ENCODE measurements at regions not wholly inside any gene's neighbourhood (a gene's known extent, or its start where the extent isn't known, plus 50 kb on each side); places are given as distances from the start of the nearest gene placed in this dataset.
A peak's percentile ranks its signal among the peaks of the same experiment; 100 is the strongest.

DNA sequence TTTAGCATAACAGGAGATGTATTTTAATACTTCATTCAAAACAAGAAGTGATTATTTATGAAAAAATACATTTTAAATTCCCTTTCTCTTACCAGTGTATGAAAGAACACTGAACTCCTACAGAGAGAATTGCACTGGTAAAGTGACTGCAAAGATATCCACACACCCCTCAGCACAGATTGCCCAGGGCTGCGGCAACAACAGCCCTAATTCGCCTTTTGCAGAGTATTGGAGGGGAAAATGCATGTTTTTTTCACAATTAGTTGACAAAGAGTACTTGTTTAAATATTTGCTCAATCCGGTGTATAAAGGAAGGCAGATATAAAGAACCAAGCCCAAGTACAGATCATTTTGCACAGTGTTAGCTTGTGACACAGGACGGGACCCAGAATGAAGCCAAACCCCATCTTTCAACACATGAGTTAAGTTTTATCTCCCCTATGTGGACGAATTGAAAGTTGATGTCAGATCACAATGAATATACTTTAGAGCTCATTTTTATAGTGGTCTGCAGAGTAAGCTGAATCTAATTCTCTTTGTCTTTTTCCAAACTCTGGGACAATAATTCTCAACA, 551.4 kb upstream of the IGFBP7 start:
- DNase-seq = no peak

DNA sequence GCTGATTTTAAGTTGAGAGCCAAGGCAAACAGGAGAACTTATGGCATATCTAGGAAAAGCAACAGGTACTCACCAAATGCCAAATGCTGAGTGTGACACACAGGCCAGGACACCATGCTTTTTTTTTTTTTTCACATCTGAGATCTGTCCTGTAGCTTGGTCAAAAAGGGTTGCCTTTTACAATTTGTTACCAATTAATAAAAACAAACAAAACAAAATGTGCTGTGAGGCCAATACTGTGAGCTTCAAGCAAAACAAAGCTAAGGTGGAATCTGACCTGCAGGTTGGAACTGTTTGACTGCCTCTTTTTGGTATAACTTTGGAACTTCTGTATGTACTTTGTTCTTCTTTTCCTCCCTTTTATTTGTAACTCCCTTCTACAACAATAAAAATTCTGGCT, 548.5 kb upstream of the IGFBP7 start:
- no peak for DNase-seq

DNA sequence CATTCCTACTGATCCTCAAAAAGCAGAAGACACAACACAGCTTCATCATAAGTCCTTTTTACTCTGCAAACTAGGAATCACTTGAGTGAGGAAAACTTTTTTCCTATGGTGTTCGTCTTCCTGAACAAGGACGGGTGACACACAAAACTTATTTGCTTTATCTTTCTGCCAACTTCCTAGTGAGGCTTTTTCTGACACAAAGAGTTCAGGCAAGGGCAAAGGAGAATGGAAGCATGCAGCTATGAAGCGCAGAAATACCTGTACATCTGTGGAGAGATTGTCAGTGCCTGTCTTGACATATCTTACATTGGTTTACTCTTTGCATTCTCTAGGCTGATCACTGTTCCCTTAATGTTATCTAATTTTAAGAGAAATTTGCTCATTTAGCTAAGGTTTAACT, 548.0 kb upstream of the IGFBP7 start:
- DNase-seq = no peak

- DNase-seq = no peak
Observed at GRCh38 chr4:57655342-57655741, 545.2 kb upstream of the IGFBP7 start.

DNA sequence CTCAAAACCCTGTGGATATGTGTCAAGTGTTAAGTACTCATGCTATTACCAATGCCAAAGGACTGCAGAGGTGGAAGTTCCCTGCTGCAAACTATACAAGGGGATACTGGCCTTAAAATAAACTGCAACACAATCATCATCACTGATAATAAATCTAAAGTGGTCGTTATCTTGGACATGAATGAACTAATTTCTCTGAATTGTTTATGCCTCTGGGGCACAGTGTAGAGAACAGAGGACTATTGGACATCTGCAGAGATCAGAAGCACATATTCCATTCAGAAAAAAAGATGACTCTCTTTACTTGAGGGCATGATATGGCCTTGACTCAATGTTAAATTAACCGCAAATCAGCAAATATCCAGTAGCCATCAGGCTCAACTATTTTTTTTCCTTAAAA, 542.6 kb upstream of the IGFBP7 start:
- no peak for DNase-seq

DNA sequence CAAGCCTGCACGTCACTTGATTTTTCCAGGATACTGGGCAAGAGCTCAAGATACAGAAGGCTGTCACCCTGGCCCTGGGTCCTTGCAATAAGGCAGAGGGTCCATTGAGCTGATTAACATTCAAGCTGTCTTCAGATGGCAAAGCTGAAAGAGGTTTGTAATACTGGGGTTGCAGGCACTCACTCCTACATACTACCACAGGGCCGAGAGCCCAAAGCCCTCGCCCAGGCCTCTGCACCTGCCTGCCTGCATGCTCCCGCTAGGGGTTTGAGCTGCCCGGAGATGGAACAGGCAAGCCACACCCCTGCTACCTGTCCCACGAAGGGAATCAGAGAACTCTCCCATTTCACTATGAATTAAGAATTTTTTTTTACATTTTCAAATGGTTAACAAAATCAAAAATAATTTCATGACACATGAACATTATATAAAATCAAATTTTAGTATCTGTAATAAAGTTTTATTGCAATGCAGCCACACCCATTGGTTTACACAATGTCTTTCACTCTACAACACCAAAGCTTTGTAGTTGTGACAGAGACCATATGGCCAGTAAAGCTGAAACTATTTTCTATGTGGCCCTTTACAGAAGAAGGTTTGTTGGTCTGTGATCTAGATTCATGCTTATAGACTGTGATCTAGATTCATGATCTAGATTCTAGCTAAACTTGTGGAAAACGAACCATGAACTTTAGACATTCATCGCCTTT, 530.4 kb upstream of the IGFBP7 start:
- DNase-seq = no peak

DNA sequence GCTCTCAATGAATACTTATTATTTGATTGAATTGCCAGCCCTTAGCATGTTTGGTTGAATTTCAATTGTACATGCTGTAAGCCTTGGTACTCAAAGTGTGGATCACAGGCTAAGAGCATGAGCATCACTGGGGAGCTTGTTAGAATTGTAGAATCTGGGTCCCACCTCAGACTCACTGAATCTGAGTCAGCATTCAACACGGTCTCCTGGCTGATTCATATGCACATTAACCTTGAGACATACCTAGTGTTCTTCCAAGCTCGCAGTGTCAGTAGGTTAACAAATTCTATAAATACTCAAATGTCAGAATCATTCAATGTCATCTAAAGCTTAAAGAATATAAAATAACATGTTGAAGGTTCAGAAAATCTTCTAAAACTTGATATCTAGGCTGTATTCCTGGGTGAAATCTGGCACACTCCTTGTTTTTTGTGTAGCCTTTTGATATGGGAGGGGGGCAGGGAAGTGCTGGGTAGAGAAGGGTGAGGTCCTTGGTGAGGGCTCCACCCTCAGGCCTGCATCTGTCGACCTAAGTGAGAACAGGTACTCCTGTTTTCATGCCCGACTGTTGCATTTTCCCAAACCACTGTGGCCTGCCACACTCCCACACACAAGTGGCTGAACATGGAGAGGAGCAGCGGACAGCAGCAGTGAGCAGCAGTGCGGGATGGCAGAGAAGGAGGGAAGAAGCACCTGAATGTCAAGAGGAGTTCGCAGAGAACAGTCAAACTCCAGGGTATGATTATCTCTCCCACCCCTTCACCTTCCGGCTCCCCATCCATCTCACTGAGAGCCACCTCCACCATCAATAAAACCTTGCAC, 529.6 kb upstream of the IGFBP7 start:
- DNase-seq = no peak

- no peak for DNase-seq
Observed at GRCh38 chr4:57635910-57636309, 525.7 kb upstream of the IGFBP7 start.

DNA sequence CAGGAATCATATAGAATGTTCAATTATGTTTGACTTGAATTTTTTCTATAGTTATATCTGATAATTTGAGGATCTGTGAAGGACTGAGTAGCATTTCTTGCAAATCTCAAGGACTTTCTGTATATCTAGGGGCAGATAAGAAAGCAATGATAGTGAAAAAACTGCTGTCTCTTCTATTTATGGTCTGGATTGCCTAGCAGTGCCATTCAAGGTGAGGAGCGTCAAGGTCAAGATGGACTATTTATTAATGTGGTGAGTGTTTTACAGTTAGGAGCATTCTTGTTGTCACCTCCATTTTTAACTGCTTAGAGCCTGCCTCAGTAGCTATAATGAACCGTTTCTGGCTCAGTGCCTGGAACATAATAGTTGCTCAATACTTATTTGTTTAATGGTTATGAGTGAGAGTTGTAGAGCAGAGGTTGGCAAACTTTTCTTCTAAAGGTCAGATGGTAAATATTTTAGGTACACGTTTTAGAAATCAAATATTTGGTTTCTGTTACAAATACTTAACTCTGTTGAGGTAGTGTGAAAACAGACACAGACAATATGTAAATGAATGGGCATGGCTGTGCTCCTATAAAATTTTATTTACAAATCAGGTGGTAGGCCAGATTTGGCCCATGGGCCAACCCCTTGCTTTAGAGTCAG, 523.2 kb upstream of the IGFBP7 start:
- DNase-seq = no peak

DNA sequence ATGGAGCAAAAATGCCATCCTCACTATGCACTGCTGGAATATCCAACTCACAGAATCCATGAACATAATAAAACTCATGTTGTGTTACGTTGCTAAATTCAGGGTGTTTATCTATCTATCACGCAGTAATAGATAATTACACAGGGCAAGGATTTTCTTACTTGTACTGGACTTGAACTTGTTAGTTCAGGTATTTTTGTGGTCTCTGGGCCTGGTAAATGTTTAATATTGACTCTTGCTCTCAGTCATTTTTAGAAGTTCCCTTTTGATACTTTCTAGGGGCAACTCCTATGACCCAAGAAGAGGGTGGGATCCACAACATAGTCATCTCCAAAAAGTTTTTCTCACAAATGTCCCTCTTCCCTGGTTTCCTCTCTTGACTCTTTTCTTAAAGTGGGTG, 522.4 kb upstream of the IGFBP7 start:
- DNase-seq = no peak

DNA sequence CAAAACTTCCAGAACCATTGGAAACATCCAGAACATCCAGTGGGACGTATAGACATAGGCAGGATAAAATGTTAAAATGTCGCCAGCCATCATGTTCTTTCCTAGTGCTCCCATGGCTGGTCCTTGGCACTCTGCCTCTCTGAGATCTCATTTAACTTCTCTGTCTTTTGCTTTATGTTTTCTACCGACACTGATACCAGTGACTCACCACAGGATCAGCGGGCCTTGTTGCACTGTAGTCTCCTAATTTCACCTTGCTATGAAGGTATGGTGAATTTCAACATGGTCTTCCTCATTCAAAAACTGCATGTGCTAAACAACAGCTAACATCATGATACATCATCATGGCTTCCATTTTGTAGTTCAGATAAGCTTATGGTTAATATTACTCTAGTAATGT, 521.0 kb upstream of the IGFBP7 start:
- no peak for DNase-seq

DNA sequence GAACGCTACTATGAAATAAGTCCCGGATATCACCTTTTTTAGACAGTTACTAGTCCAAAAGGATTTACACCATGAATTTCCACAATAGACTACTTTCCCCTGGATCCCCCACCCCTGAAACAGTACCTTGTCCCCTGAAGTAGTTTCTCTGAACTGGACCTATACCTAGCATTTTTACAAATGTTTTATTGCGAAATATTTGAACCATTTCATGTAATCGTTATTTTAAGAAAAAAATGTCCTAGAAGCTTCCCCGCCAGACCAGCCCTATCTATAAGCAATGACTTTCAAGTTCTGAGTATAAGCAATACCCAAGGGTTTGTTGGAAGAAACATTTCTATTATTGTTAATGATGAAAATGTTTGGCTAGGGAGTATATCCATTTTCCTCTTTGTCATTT, 517.8 kb upstream of the IGFBP7 start:
- DNase-seq = no peak

DNA sequence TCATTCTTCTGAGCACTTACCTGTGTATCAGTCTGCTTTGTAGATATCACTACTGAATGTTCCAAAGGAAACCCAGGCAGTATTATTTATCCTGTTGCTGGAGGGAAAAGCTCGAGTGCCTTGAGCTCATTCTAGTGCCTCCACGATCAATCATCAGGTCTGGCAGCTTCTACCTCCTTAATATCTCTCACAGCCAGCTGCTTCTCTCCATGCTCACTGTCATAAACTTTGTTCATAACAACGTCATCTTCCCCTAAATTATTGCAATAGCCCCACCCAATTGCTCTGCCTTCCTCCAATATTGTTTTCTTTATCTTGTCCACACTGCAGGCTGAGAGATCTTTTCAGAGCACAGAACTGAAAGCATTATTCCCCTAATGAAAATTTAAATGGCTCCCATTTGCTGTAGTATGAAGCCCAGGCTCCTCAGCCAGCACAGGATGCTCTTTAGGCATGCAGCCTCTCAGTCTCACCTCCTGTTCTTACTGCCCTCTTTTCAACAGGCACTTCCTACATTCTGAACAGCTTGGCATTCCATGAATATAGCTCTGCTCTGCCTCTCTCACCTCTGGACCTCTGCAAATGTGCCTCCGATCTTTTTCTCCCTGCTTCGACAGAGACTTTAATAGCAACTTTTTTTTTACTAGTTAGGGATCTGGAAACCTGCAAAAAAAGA, 504.2 kb upstream of the IGFBP7 start:
- DNase-seq = peak; percentile 22

DNA sequence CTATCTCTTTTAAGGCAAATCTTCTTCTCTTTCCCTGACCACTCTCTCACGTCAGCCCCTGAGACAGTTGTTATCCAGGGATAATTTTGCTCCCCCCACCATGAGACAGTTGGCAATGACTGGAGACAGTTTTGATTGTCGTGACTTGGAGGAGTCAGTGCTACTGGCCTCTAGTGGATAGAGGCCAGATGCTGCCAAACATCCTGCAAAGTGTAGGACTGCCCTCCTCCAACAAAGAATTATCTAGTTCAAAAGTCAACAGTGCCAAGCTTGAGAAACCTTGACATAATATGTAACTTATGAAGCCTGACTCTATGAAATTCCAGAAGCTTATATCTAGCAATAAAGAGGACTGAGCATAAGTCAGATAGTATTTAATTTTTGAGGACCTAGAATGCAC, 502.1 kb upstream of the IGFBP7 start:
- no peak for DNase-seq

- DNase-seq = no peak
Observed at GRCh38 chr4:57607566-57608180, 497.5 kb upstream of the IGFBP7 start.

DNA sequence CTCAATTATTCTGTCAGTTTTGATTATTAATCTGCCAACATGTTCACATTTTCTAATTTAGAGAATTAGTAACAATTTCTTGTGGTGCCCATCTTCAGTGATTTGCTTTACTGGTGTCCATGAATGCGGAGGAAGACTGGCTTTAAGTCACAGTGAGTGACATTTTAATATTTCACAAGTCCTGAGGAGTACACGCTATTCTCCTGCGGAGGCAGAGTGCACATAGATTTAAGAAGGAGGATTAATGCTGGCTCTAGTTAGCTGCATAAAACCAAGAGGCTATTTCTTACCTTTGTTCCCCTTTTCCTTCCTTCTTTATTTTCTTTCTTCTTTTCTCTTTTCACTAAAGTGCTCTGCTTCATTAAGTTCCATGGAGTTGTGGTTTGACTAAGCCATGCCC, 495.2 kb upstream of the IGFBP7 start:
- DNase-seq = no peak

DNA sequence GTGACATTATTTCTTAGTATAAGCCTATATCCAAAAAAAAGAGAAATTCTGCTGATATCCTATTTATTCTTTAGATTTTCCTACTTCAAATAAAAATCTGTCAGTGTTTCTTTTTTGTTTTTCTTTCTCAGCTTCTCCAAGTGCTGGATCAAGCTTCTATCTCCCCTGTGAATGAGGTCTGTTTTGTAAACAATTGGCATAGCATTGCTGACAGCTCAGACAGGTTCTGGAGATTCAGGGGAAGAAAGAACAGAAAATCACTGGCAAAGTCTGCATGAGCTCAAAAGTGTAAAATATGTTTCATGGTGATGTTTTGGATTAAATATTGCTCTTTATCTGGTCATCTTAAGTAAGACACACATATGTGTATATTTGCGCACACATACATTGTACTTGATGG, 492.0 kb upstream of the IGFBP7 start:
- DNase-seq = no peak

DNA sequence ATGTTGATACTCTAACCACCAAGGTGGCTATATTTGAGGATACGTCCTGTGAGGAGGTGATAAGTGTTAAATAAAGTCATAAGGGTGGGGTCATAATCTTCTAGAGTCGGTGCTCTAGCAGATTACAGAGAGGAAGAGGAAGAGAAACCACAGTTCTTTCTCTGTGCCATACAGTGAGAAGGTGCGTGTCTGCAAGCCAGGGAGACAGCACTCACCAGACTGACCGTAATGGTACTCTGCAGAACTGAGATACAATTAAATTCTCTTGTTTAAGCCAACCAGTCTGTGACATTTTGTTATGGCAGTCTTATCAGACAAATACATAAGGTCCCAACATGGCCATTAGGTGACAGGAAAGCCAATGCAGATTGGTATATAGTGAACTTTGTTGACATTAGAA, 480.9 kb upstream of the IGFBP7 start:
- DNase-seq = no peak

GRCh38 chr4:57588557-57588956, 478.4 kb upstream of the IGFBP7 start:
- no peak for DNase-seq

- DNase-seq = no peak
Observed at GRCh38 chr4:57580710-57581599, 470.8 kb upstream of the IGFBP7 start.

DNA sequence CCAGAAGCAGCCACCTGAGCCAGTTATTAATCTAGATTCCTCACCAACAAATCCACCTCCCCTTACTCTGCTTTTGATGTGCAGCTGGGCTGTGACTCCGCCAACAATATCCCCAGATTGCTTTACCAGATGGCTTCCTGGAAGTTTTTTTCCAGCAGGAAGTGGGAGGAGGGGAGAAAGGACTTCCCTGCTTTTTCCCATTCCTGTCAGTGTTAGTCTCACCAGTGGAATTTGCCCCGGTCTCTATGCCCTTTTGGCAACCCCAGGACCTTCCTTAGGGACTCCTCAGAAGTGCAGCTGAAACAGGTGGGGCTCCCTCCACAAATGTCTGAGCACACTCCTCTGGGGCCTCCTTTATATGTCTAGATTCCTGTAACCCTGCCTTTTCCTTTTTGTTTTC, 465.2 kb upstream of the IGFBP7 start:
- DNase-seq = no peak
